Kidney epithelial cell (primary cell): ENCODE measurements at regions not wholly inside any gene's neighbourhood (a gene's known extent, or its start where the extent isn't known, plus 50 kb on each side); places are given as distances from the start of the nearest gene placed in this dataset.
A peak's percentile ranks its signal among the peaks of the same experiment; 100 is the strongest.

ENCODE experiments used
- DNase-seq: peaks from one replicate; pipeline ENCODE4 v3.0.0-alpha.2; 2010; ENCODE audit warnings: low read depth
- H3K27me3 ChIP-seq: 2 replicates; pipeline ENCODE4 v1.6.0; 2011; ENCODE audit warnings: low read length; ENCODE audit not compliant: control insufficient read depth, insufficient read depth
- H3K36me3 ChIP-seq: 2 replicates; pipeline ENCODE4 v1.5.1; 2011; ENCODE audit warnings: low read length; ENCODE audit not compliant: control insufficient read depth, insufficient read depth
- H3K4me3 ChIP-seq: 2 replicates; pipeline ENCODE4 v1.5.1; 2011; ENCODE audit warnings: low read depth, mild to moderate bottlenecking, control low read depth, low read length
- TF ChIP-seq, protein P1 (sequence below): IDR thresholded peaks from 2 replicates; pipeline ENCODE4 v1.5.1; 2011; ENCODE audit warnings: mild to moderate bottlenecking, moderate library complexity, low read length, control low read depth, inconsistent platforms; ENCODE audit not compliant: insufficient read depth, poor library complexity, severe bottlenecking

DNA sequence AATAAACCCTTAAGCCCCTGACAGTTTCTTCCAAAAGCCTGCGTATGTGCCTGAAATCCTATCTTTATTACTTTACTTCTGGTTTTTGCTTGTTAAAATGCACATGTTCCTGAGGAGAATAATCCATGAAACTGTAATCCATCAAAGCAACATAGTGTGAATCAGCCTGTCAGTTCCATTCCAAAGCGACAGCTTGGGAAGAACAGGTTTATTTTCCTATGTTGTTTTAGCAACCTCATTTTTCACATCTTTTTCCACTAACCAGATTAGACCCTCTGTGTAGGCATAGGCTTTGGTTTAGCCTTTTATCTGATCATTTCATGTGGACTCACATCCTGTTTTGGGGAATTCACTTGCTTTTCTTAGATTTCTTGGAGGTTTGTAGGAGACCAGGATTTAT is 988.0 kb downstream of the SQOR start:
- TF ChIP-seq, protein P1, sequence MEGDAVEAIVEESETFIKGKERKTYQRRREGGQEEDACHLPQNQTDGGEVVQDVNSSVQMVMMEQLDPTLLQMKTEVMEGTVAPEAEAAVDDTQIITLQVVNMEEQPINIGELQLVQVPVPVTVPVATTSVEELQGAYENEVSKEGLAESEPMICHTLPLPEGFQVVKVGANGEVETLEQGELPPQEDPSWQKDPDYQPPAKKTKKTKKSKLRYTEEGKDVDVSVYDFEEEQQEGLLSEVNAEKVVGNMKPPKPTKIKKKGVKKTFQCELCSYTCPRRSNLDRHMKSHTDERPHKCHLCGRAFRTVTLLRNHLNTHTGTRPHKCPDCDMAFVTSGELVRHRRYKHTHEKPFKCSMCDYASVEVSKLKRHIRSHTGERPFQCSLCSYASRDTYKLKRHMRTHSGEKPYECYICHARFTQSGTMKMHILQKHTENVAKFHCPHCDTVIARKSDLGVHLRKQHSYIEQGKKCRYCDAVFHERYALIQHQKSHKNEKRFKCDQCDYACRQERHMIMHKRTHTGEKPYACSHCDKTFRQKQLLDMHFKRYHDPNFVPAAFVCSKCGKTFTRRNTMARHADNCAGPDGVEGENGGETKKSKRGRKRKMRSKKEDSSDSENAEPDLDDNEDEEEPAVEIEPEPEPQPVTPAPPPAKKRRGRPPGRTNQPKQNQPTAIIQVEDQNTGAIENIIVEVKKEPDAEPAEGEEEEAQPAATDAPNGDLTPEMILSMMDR: no peak
- no peak for DNase-seq
- no peaks in the 10 kb centered on the region for H3K36me3 ChIP-seq
- H3K4me3 ChIP-seq: no peak overlapping the region
- H3K27me3 ChIP-seq: no peaks in the 10 kb centered on the region

DNA sequence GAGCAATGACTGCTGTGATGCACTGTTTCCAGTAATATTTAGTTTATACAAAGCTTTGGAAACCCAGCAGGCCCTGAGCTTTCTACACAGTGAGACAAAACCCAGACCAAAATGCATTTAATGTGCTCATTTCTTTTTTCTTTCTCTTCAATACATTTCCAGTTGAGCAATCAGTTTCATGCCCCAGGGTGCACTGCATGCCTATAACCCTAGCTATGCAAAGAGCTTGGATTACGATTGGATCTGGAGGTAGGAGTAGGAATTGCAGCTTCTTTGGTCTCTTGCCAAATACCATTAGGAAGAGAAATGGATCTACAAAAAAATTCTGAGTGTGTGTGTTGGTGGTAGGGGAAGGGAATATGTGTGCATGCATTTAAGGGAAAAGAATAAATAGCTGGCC is 1001.4 kb downstream of the SQOR start:
- TF ChIP-seq, protein P1: no peak
- Histone ChIP-seq H3K4me3 (no peak overlapping the region), H3K27me3 (no peaks in the 10 kb centered on the region), H3K36me3 (no peaks in the 10 kb centered on the region)
- no peak for DNase-seq

DNA sequence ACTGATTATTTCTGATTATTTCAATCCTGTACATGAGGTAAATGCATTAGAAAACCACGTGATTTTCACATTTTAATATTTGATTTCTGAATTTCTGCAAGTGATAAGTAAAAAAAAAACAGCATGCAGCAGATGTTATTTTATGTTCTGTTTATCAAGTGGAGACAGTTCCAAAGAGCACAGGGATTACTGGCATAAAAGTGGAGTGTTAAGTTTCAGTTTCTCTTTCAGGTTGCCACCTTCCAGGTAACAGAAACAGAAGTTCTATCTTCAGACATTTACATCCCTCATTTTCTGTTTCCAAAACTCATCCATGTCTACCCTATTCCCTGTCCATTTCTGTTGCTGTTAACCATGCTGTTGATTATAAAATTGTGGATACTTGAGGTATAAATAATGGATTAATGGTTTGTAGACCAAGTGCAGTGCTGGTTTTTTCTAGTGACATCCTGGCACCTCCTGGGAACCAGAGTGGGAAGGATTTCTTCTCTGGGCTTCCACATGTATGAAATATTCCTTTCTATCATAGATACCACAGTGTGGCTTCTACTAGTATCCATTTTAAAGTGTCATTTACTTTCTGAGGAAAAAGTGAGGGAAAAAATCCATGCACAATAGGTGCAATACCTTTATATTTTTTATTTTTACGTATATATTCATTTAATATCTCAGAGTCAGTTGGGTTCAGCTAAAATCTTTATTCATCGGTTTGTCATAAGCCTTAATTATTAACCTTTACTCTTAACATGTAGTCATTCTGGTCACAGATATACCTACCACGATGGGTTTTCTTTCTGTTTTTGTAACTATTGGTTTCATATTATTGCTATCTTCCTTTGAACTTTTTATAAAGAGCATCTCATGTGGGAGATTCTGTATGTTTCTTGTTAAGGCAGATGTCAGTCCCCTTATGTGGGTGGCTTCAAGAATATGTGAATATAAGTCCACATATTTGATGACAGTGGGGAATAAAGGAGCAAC is 1010.0 kb downstream of the SQOR start:
- TF ChIP-seq, protein P1: no peak
- no peaks in the 10 kb centered on the region for H3K27me3 ChIP-seq
- no peak for DNase-seq
- no peaks in the 10 kb centered on the region for H3K36me3 ChIP-seq
- no peak overlapping the region for H3K4me3 ChIP-seq

DNA sequence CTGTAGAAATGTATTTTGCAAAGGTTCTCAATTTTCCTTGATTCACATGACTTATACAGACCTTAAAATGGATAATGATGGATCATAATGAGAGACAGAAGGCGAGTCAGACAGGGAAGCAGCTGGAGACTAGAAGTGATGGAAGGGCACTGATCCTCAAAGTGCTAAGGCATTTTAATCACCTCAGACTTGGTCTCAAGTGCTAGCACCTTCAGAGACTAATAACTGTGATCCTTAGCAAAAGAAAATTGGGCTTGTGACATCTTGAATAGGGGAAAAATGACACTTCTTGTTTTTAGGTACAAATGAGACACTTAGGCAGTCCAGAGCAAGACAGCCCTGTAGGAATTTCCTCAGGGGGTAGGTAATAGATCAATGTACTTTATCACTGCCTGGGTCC is 1011.7 kb downstream of the SQOR start:
- Histone ChIP-seq H3K36me3 (no peaks in the 10 kb centered on the region), H3K4me3 (no peak overlapping the region), H3K27me3 (no peaks in the 10 kb centered on the region)
- DNase-seq: no peak
- TF ChIP-seq, protein P1: no peak

- Histone ChIP-seq H3K4me3 (no peak overlapping the region), H3K27me3 (no peaks in the 10 kb centered on the region), H3K36me3 (no peaks in the 10 kb centered on the region)
- TF ChIP-seq, protein P1: no peak
- DNase-seq: no peak
Measured at GRCh38 chr15:46647046-46647445, 1012.2 kb downstream of the SQOR start.

GRCh38 chr15:46652266-46652665 is 1017.4 kb downstream of the SQOR start:
- TF ChIP-seq, protein P1: no peak
- Histone ChIP-seq H3K36me3 (no peaks in the 10 kb centered on the region), H3K4me3 (no peak overlapping the region), H3K27me3 (no peaks in the 10 kb centered on the region)
- peak; percentile 1 for DNase-seq
